Mesodermal cell (in vitro differentiated cells): ENCODE measurements at regions not wholly inside any gene's neighbourhood (a gene's known extent, or its start where the extent isn't known, plus 50 kb on each side); places are given as distances from the start of the nearest gene placed in this dataset.

Experiments used
- H3K27ac ChIP-seq: 2 replicates; pipeline ENCODE4 v1.7.0; 2013; ENCODE audit warnings: mild to moderate bottlenecking, low read depth, low read length, moderate library complexity; ENCODE audit not compliant: severe bottlenecking
- H3K36me3 ChIP-seq: 2 replicates; pipeline ENCODE4 v1.7.1; 2013; ENCODE audit warnings: mild to moderate bottlenecking, low read length, moderate library complexity; ENCODE audit not compliant: control insufficient read depth, insufficient read depth
- H3K4me1 ChIP-seq: one replicate; pipeline ENCODE4 v1.7.1; 2013; ENCODE audit warnings: mild to moderate bottlenecking, low read length; ENCODE audit not compliant: insufficient read depth, control insufficient read depth, poor library complexity, severe bottlenecking
- H3K4me3 ChIP-seq: 2 replicates; pipeline ENCODE4 v1.7.0; 2013; ENCODE audit warnings: low read length, control low read depth, mild to moderate bottlenecking; ENCODE audit not compliant: insufficient read depth, poor library complexity, severe bottlenecking; ENCODE audit errors: extremely low read depth
- H3K9me3 ChIP-seq: 2 replicates; pipeline ENCODE4 v1.7.1; 2013; ENCODE audit warnings: mild to moderate bottlenecking, low read length, moderate library complexity; ENCODE audit not compliant: control insufficient read depth
- WGBS, 2 experiments: methylation state at CpG; one replicate each; pipeline ENCODE4 v1.1.5; 2013; ENCODE audit warnings: missing lambda C conversion rate in 2 of 2; ENCODE audit not compliant: insufficient coverage in 2 of 2; 5-methylcytosine and 5-hydroxymethylcytosine counted together

DNA sequence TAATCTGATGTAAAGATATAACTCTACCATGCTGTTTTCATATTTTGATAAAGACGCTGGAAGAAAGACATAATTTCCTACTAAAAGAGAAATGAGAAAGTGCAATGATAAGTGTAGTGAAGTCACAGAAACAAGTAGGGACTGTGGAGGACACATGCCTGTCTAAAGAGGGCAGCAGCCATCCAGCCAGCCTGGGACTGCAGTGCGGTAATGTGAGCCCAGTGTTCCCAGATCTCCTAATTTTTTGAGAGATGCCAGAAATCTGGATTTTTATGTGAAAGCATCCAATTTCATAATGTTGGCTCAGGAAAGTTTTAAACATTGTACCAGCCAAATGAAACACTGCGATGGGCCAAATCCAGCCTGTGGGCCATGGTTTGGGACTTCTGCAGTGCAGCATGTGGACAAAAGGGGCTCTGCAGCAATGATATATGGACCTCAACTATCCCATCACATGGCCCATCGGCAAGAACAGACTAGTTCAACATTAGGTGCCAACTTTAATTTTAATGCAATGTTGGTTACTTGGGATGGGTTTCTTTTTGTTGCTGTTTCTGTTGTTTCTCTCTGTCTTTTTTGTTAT, 329.5 kb downstream of the LTN1 start:
- H3K27ac ChIP-seq: no peak overlapping the region
- 85 to 100% methylated on average over 3 of the region's 4 CpGs for WGBS, 2 experiments
- no peak overlapping the region for H3K4me3 ChIP-seq
- H3K36me3 ChIP-seq: no peaks in the 10 kb centered on the region
- H3K4me1 ChIP-seq: no peaks in the 10 kb centered on the region
- H3K9me3 ChIP-seq: no peaks in the 10 kb centered on the region

GRCh38 chr21:28657566-28657965, 335.1 kb downstream of the LTN1 start:
- Histone ChIP-seq H3K36me3 (no peaks in the 10 kb centered on the region), H3K27ac (no peak overlapping the region), H3K9me3 (no peaks in the 10 kb centered on the region), H3K4me1 (no peaks in the 10 kb centered on the region), H3K4me3 (no peak overlapping the region)

GRCh38 chr21:28655471-28655870, 337.2 kb downstream of the LTN1 start:
- H3K36me3 ChIP-seq: no peaks in the 10 kb centered on the region
- H3K4me3 ChIP-seq: no peak overlapping the region
- no CpG with 5 or more reads among the region's 1 CpG for WGBS, 2 experiments
- H3K27ac ChIP-seq: no peak overlapping the region
- H3K4me1 ChIP-seq: no peaks in the 10 kb centered on the region
- H3K9me3 ChIP-seq: no peaks in the 10 kb centered on the region

GRCh38 chr21:28654406-28654805, 338.3 kb downstream of the LTN1 start:
- 92 to 100% methylated on average over 1 to 3 of the region's 3 CpGs for WGBS, 2 experiments

DNA sequence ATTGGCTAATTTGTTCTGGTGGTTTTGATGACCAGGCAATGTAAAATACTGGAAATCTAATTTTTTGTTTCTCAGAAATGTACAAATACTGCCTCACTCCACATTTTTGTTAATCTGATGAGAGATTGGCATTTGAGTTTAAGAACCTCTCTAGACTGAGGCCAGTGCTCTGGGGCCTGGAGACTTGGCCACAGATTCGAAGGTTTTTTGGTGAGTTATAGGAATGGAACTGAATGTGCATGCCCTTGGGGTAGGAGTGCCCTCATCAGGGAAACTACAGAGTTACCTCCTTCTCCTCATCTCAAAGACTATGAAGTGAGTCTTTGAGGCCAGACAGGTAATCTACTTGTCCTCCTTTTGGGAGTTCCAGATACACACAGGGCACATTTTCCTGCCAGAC, 347.9 kb downstream of the LTN1 start:
- Histone ChIP-seq H3K4me1 (no peaks in the 10 kb centered on the region), H3K36me3 (no peaks in the 10 kb centered on the region), H3K4me3 (no peak overlapping the region), H3K27ac (no peak overlapping the region), H3K9me3 (no peaks in the 10 kb centered on the region)
- WGBS, 2 experiments: 88% methylated on average over 1 of the region's 1 CpG; no CpG with 5 or more reads in 1 of the 2 experiments

More at GRCh38 chr21:28654406-28654805, 338.3 kb downstream of the LTN1 start:
- H3K4me3 ChIP-seq: no peak overlapping the region
- no peaks in the 10 kb centered on the region for H3K9me3 ChIP-seq
- H3K27ac ChIP-seq: no peak overlapping the region
- H3K36me3 ChIP-seq: no peaks in the 10 kb centered on the region
- no peaks in the 10 kb centered on the region for H3K4me1 ChIP-seq

GRCh38 chr21:28642891-28643290, 349.8 kb downstream of the LTN1 start:
- H3K4me1 ChIP-seq: no peaks in the 10 kb centered on the region
- H3K36me3 ChIP-seq: no peaks in the 10 kb centered on the region
- H3K9me3 ChIP-seq: no peaks in the 10 kb centered on the region
- no peak overlapping the region for H3K27ac ChIP-seq
- WGBS, 2 experiments: 100% methylated on average over 3 of the region's 4 CpGs
- no peak overlapping the region for H3K4me3 ChIP-seq

DNA sequence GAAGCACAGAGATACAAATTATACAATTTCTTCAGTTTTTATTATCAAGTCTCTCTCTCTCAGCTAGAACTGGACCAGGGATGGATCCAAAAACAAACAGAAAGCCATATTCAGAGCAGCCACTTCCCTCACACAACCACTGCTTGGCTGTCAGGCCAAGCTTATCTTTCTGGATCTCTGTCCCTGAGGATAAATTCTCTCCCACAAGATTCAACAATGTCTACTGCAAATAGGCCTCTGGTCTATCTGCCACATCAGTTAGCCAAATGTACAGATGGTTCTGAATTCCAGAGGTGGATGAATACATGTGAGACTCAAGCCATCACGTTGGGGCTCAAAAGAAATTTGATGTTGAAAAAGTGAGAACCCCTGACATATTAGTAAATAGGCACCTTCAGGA, 350.9 kb downstream of the LTN1 start:
- WGBS, 2 experiments: no CpG with 5 or more reads among the region's 1 CpG
- H3K36me3 ChIP-seq: no peaks in the 10 kb centered on the region
- no peak overlapping the region for H3K4me3 ChIP-seq
- no peaks in the 10 kb centered on the region for H3K4me1 ChIP-seq
- no peak overlapping the region for H3K27ac ChIP-seq
- no peaks in the 10 kb centered on the region for H3K9me3 ChIP-seq

DNA sequence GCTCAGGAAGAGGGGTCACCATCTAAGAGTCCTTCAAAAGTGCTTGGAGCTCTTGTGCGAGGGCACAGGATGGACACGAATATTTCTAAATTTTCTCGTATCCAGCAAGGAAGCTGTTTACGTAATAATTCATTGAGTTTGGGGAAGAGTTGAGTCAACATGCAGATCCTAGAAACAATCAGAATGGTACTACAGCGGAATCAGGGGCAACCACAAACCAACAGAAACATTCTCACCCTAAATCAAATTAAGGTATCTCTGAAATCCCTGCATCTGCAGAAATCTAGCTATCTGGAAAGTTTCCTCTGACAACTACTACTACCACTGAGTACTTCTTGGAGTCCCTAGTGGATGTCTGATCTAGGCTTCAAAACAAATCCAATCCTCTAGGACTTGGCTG, 352.4 kb downstream of the LTN1 start:
- Histone ChIP-seq H3K9me3 (no peaks in the 10 kb centered on the region), H3K27ac (no peak overlapping the region), H3K4me3 (no peak overlapping the region), H3K4me1 (no peaks in the 10 kb centered on the region), H3K36me3 (no peaks in the 10 kb centered on the region)
- WGBS, 2 experiments: 69 to 100% methylated on average over 1 to 4 of the region's 5 CpGs

DNA sequence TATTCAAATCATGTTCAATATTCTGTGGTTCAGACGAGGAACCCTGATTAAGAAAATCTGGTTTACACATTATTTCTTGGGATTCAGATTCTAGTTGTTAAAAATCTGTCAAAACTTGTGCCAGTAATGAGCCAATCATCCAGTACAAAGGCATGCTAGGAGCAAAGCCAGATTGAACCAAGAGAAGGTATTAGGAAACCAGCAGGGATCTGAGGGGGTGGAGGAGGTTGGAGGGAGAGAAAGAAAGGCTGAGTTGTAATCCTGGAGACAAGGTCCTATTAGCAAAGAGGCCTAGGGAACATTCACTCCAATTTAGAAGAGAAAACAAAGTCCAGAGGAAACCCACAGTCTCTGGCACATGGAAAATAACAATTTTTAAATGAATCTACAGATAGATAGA, 352.9 kb downstream of the LTN1 start:
- Histone ChIP-seq H3K9me3 (no peaks in the 10 kb centered on the region), H3K4me3 (no peak overlapping the region), H3K27ac (no peak overlapping the region), H3K36me3 (no peaks in the 10 kb centered on the region), H3K4me1 (no peaks in the 10 kb centered on the region)
- WGBS, 2 experiments: no CpG with 5 or more reads among the region's 1 CpG

- no peaks in the 10 kb centered on the region for H3K9me3 ChIP-seq
- H3K36me3 ChIP-seq: no peaks in the 10 kb centered on the region
- H3K27ac ChIP-seq: no peak overlapping the region
- peaks cover 19% of the 10 kb centered on the region for H3K4me1 ChIP-seq
- 88 to 90% methylated on average over 7 to 8 of the region's 9 CpGs for WGBS, 2 experiments
- H3K4me3 ChIP-seq: no peak overlapping the region
Observed at GRCh38 chr21:28636752-28637691, 355.7 kb downstream of the LTN1 start.

GRCh38 chr21:28635541-28635940, 357.1 kb downstream of the LTN1 start:
- Histone ChIP-seq H3K27ac (no peak overlapping the region), H3K4me3 (no peak overlapping the region), H3K4me1 (peaks cover 20% of the 10 kb centered on the region), H3K9me3 (no peaks in the 10 kb centered on the region), H3K36me3 (no peaks in the 10 kb centered on the region)
- WGBS, 2 experiments: no CpG with 5 or more reads among the region's 1 CpG
